Left lung (tissue), 4 donors: ENCODE measurements at regions not wholly inside any gene's neighbourhood (a gene's known extent, or its start where the extent isn't known, plus 50 kb on each side); places are given as distances from the start of the nearest gene placed in this dataset.

Source experiments
- ATAC-seq: fragments of 200-7000 bp; cut with Tn5 transposase; one replicate; pipeline ENCODE4 v1.9.1; 2020; ENCODE audit warnings: moderate library complexity
- DNase-seq, 4 donors: peaks; one replicate each; pipeline ENCODE4 v3.0.0-alpha.2; 2013 to 2020
- H3K27ac ChIP-seq, 2 donors: fragments of 200-600 bp; sonication (generic) in 1 of 2; one replicate each; pipeline versions ENCODE4 v1.5.0 to v1.8.0; 2020 to 2021
- H3K27me3 ChIP-seq, 2 donors: fragments of 200-600 bp; sonication (generic) in 1 of 2; one replicate each; pipeline versions ENCODE4 v1.5.0 to v1.8.0; 2020 to 2021
- H3K36me3 ChIP-seq, 2 donors: fragments of 200-600 bp; sonication (generic) in 1 of 2; one replicate each; pipeline versions ENCODE4 v1.5.0 to v1.8.0; 2020 to 2021
- H3K4me1 ChIP-seq, 2 donors: fragments of 200-600 bp; one replicate each; pipeline ENCODE4 v1.8.0; 2021
- H3K4me3 ChIP-seq, 2 donors: fragments of 200-600 bp; sonication (generic) in 1 of 2; one replicate each; pipeline versions ENCODE4 v1.5.0 to v1.8.0; 2020 to 2021; ENCODE audit warnings: mild to moderate bottlenecking in 1 of 2
- H3K9me3 ChIP-seq, 2 donors: fragments of 200-600 bp; sonication (generic) in 1 of 2; one replicate each; pipeline versions ENCODE4 v1.5.0 to v1.8.0; 2020 to 2021
- CTCF ChIP-seq, 2 donors: fragments of 200-600 bp; sonication (generic) in 1 of 2; IDR thresholded peaks; one replicate each; pipeline versions ENCODE4 v1.5.0 to v1.8.0; 2021; ENCODE audit warnings: antibody characterized with exemption in 2 of 2
- intact Hi-C, 2 donors: fragments of 100-400 bp; cut with DNase I; formaldehyde crosslinking; loops; one replicate each; pipeline versions ENCODE4 v1.11.2 to v1.14.2; 2022
- donor health status: DM: no; HTN: yes; CAD: no.
- donor health status: DM: no; HTN: no; CAD: no.

GRCh38 chr7:73969991-73970390 lies 58.0 kb upstream of the ELN start:
- no peak for TF ChIP-seq CTCF (IDR thresholded peaks at IDR 0.05)
- H3K9me3 ChIP-seq = no peaks in the 10 kb centered on the region
- intact Hi-C loops = no loop called here
- DNase-seq = no peak
- ATAC-seq = no peak
- H3K27ac ChIP-seq = no peak overlapping the region
- H3K4me1 ChIP-seq = no peaks in the 10 kb centered on the region
- H3K27me3 ChIP-seq = no peaks in the 10 kb centered on the region
- no peak overlapping the region for H3K4me3 ChIP-seq
- H3K36me3 ChIP-seq = no peaks in the 10 kb centered on the region

GRCh38 chr7:73970801-73971229 lies 57.2 kb upstream of the ELN start:
- no peak for DNase-seq
- no peaks in the 10 kb centered on the region for H3K36me3 ChIP-seq
- no peak for ATAC-seq
- H3K27me3 ChIP-seq = no peaks in the 10 kb centered on the region
- H3K27ac ChIP-seq = no peak overlapping the region
- no peaks in the 10 kb centered on the region for H3K4me1 ChIP-seq
- intact Hi-C loops = no loop called here
- no peak overlapping the region for H3K4me3 ChIP-seq
- TF ChIP-seq CTCF (IDR thresholded peaks at IDR 0.05) = no peak
- no peaks in the 10 kb centered on the region for H3K9me3 ChIP-seq

GRCh38 chr7:73971322-73971703 lies 56.7 kb upstream of the ELN start:
- Histone ChIP-seq H3K4me3 (no peak overlapping the region), H3K36me3 (no peaks in the 10 kb centered on the region), H3K27me3 (no peaks in the 10 kb centered on the region), H3K27ac (no peak overlapping the region), H3K9me3 (no peaks in the 10 kb centered on the region), H3K4me1 (no peaks in the 10 kb centered on the region)
- TF ChIP-seq CTCF (IDR thresholded peaks at IDR 0.05) = no peak
- no peak for ATAC-seq
- intact Hi-C loops = no loop called here
- DNase-seq = no peak

- TF ChIP-seq CTCF (IDR thresholded peaks at IDR 0.05) = no peak
- Histone ChIP-seq H3K9me3 (no peaks in the 10 kb centered on the region), H3K4me3 (no peak overlapping the region), H3K36me3 (no peaks in the 10 kb centered on the region), H3K27ac (no peak overlapping the region), H3K4me1 (no peaks in the 10 kb centered on the region), H3K27me3 (no peaks in the 10 kb centered on the region)
- no peak for ATAC-seq
- DNase-seq = no peak
- intact Hi-C loops = no loop called here
Observed at GRCh38 chr7:73971704-73972341, 56.1 kb upstream of the ELN start.

GRCh38 chr7:73972614-73973013 lies 55.4 kb upstream of the ELN start:
- intact Hi-C loops = no loop called here
- H3K27ac ChIP-seq = no peak overlapping the region
- no peaks in the 10 kb centered on the region for H3K9me3 ChIP-seq
- no peak overlapping the region for H3K4me3 ChIP-seq
- TF ChIP-seq CTCF (IDR thresholded peaks at IDR 0.05) = no peak
- no peak for DNase-seq
- H3K36me3 ChIP-seq = no peaks in the 10 kb centered on the region
- H3K4me1 ChIP-seq = no peaks in the 10 kb centered on the region
- no peaks in the 10 kb centered on the region for H3K27me3 ChIP-seq
- no peak for ATAC-seq
